OCI-LY3 (cell line): ENCODE measurements at regions not wholly inside any gene's neighbourhood (a gene's known extent, or its start where the extent isn't known, plus 50 kb on each side); places are given as distances from the start of the nearest gene placed in this dataset.

Experiments used
- H2AFZ ChIP-seq: fragments of 200-600, 300-600 bp; shearing (Covaris generic); 2 replicates; pipeline ENCODE4 v1.6.0; 2014; ENCODE audit warnings: antibody characterized with exemption, low read depth, low read length
- H3K27ac ChIP-seq: fragments of 200-600, 300-600 bp; sonication (generic); 2 replicates; pipeline ENCODE4 v1.5.1; 2014; ENCODE audit warnings: mild to moderate bottlenecking, low read length, moderate library complexity, mixed read lengths
- H3K27me3 ChIP-seq: fragments of 200-600, 300-600 bp; sonication (generic); 2 replicates; pipeline ENCODE4 v1.6.1; 2014; ENCODE audit warnings: low read depth, low read length, mixed read lengths
- H3K36me3 ChIP-seq: fragments of 200-600, 300-600 bp; sonication (generic); replicated peaks from 2 replicates; pipeline ENCODE3; 2014; ENCODE audit warnings: low read depth, low read length, mixed read lengths
- H3K4me1 ChIP-seq: fragments of 300-600, 200-600 bp; sonication (generic); 2 replicates; pipeline ENCODE4 v1.6.1; 2014; ENCODE audit warnings: low read length, mixed read lengths
- H3K4me2 ChIP-seq: fragments of 200-600, 300-600 bp; sonication (generic); 2 replicates; pipeline ENCODE4 v1.6.1; 2014; ENCODE audit warnings: low read length, mixed read lengths
- H3K4me3 ChIP-seq: fragments of 300-600, 200-600 bp; sonication (generic); 2 replicates; pipeline ENCODE4 v1.5.1; 2014; ENCODE audit warnings: antibody characterized with exemption, mild to moderate bottlenecking, low read length, moderate library complexity
- H3K79me2 ChIP-seq: fragments of 300-600, 200-600 bp; shearing (Covaris generic); 2 replicates; pipeline ENCODE4 v1.6.1; 2014; ENCODE audit warnings: mild to moderate bottlenecking, low read length, mixed read lengths
- H3K9ac ChIP-seq: fragments of 300-600, 200-600 bp; shearing (Covaris generic); 2 replicates; pipeline ENCODE4 v1.6.0; 2014; ENCODE audit warnings: mild to moderate bottlenecking, low read length, moderate library complexity
- H3K9me3 ChIP-seq: fragments of 200-600, 300-600 bp; shearing (Covaris generic); 2 replicates; pipeline ENCODE4 v1.6.1; 2014; ENCODE audit warnings: low read length, mixed read lengths; ENCODE audit not compliant: insufficient read depth
- H4K20me1 ChIP-seq: fragments of 200-600, 300-600 bp; sonication (generic); 2 replicates; pipeline ENCODE4 v1.6.1; 2016; ENCODE audit warnings: low read length, mixed read lengths; ENCODE audit not compliant: insufficient read depth
- EZH2phosphoT487 ChIP-seq: fragments of 200-600 bp; shearing (Covaris generic); IDR thresholded peaks from 2 replicates; pipeline ENCODE4 v1.6.1; 2018; ENCODE audit warnings: antibody characterized with exemption, mixed run types, low read depth
- TF ChIP-seq, protein P1 (sequence below): fragments of 200-600, 300-600 bp; sonication (generic); IDR thresholded peaks from 2 replicates; pipeline ENCODE4 v1.5.1; 2014; ENCODE audit warnings: antibody characterized with exemption, low read length, low read depth

DNA sequence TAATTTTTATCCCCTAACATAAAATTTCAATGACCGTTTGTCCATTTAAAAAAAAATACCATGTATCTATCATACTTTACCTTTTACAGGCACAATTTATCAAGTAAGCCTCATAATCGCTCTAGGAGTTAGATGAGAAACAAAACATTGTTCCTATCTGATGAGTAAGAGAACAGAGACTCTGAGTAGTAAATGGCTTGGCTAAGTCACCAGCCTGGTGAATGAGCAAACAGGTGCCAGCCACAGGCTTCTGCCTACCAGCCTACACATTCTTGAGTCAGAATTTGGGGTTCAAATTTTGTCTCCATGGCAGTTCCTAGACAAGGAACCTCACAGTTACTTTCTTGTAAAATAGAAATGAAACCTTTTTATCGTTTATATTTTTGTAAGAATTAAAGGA lies 235.4 kb downstream of the HGF start:
- H3K27me3 ChIP-seq: no peaks in the 10 kb centered on the region
- no peak overlapping the region for H3K9ac ChIP-seq
- H3K4me2 ChIP-seq: no peak overlapping the region
- H3K9me3 ChIP-seq: no peaks in the 10 kb centered on the region
- TF ChIP-seq, protein P1, sequence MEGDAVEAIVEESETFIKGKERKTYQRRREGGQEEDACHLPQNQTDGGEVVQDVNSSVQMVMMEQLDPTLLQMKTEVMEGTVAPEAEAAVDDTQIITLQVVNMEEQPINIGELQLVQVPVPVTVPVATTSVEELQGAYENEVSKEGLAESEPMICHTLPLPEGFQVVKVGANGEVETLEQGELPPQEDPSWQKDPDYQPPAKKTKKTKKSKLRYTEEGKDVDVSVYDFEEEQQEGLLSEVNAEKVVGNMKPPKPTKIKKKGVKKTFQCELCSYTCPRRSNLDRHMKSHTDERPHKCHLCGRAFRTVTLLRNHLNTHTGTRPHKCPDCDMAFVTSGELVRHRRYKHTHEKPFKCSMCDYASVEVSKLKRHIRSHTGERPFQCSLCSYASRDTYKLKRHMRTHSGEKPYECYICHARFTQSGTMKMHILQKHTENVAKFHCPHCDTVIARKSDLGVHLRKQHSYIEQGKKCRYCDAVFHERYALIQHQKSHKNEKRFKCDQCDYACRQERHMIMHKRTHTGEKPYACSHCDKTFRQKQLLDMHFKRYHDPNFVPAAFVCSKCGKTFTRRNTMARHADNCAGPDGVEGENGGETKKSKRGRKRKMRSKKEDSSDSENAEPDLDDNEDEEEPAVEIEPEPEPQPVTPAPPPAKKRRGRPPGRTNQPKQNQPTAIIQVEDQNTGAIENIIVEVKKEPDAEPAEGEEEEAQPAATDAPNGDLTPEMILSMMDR: no peak
- no peak for TF ChIP-seq EZH2phosphoT487
- no peak overlapping the region for H3K4me3 ChIP-seq
- H3K36me3 ChIP-seq: no peaks in the 10 kb centered on the region
- H4K20me1 ChIP-seq: no peaks in the 10 kb centered on the region
- no peaks in the 10 kb centered on the region for H3K79me2 ChIP-seq
- H3K27ac ChIP-seq: no peak overlapping the region
- no peaks in the 10 kb centered on the region for H3K4me1 ChIP-seq
- no peak overlapping the region for H2AFZ ChIP-seq

DNA sequence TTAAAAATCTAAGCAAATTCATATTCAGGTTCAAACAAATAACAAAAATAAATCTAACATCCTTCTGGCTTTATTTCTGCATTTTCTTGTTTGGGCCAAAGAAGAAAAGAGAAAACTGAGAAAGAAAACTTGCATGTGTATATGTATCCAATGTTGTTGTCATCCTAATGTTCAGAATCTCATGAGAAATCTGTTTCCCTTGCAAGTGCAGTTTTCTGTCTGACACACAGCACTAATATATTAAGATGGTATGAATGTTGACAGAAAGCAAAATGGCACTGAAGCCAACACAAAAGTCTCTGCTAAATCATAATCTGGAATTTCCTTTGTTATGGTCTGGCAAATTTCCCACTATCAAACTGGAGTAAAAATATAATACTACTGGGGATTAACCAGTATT lies 235.9 kb downstream of the HGF start:
- H3K9me3 ChIP-seq: no peaks in the 10 kb centered on the region
- no peak overlapping the region for H2AFZ ChIP-seq
- H3K79me2 ChIP-seq: no peaks in the 10 kb centered on the region
- no peaks in the 10 kb centered on the region for H3K4me1 ChIP-seq
- H3K27me3 ChIP-seq: no peaks in the 10 kb centered on the region
- no peak overlapping the region for H3K4me2 ChIP-seq
- TF ChIP-seq, protein P1: no peak
- no peaks in the 10 kb centered on the region for H4K20me1 ChIP-seq
- H3K36me3 ChIP-seq: no peaks in the 10 kb centered on the region
- no peak overlapping the region for H3K4me3 ChIP-seq
- no peak overlapping the region for H3K9ac ChIP-seq
- no peak overlapping the region for H3K27ac ChIP-seq

DNA sequence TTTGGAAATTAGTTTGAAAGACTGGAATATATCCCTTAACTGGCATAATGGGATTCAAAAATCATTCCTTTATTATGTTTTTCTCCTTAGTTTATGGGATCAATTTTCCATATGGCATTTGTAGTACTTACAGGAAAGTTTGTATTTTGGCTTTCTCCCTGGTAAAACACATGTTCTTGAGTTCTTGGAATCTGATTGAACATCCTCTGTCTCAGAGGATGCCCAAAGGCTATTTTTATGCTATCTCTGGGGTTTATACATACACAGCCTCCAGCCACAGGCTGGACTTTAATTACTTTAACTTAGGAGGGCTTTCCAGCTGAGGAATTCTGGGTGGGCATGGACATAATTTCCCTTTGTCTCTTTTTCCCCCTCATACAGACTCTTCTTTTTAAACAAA lies 236.4 kb downstream of the HGF start:
- Histone ChIP-seq H3K4me3 (no peak overlapping the region), H3K4me1 (no peaks in the 10 kb centered on the region), H3K9me3 (no peaks in the 10 kb centered on the region), H3K9ac (no peak overlapping the region), H3K79me2 (no peaks in the 10 kb centered on the region), H3K4me2 (no peak overlapping the region), H3K36me3 (no peaks in the 10 kb centered on the region), H3K27me3 (no peaks in the 10 kb centered on the region), H4K20me1 (no peaks in the 10 kb centered on the region), H3K27ac (no peak overlapping the region), H2AFZ (no peak overlapping the region)
- TF ChIP-seq, protein P1: no peak
- no peak for TF ChIP-seq EZH2phosphoT487

DNA sequence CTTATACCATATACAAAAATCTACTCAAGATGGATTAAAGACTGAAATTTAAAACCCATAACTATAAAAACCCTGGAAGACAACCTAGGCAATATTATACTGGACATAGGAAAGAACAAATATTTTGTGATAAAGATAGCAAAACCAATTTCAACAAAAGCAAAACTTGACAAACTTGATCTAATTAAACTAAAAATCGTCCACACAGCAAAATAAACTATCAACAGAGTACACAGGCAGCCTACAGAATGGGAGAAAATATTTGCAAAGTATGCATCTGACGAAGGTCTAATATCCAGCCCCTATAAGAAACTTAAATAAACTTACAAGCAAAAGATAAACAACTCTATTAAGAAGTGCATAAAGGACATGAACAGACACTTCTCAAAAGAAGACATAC lies 240.1 kb downstream of the HGF start:
- H3K4me1 ChIP-seq: no peaks in the 10 kb centered on the region
- H3K79me2 ChIP-seq: no peaks in the 10 kb centered on the region
- no peak overlapping the region for H2AFZ ChIP-seq
- H3K27ac ChIP-seq: no peak overlapping the region
- H3K9ac ChIP-seq: no peak overlapping the region
- H3K4me3 ChIP-seq: no peak overlapping the region
- no peaks in the 10 kb centered on the region for H3K9me3 ChIP-seq
- no peak for TF ChIP-seq EZH2phosphoT487
- TF ChIP-seq, protein P1: no peak
- H3K4me2 ChIP-seq: no peak overlapping the region
- H4K20me1 ChIP-seq: no peaks in the 10 kb centered on the region
- H3K36me3 ChIP-seq: no peaks in the 10 kb centered on the region
- H3K27me3 ChIP-seq: no peaks in the 10 kb centered on the region
